Left kidney (tissue), 1 donor: ENCODE measurements at regions not wholly inside any gene's neighbourhood (a gene's known extent, or its start where the extent isn't known, plus 50 kb on each side); places are given as distances from the start of the nearest gene placed in this dataset.

Experiments
- DNase-seq: peaks from one replicate; pipeline ENCODE4 v3.0.0-alpha.2; 2013

DNA sequence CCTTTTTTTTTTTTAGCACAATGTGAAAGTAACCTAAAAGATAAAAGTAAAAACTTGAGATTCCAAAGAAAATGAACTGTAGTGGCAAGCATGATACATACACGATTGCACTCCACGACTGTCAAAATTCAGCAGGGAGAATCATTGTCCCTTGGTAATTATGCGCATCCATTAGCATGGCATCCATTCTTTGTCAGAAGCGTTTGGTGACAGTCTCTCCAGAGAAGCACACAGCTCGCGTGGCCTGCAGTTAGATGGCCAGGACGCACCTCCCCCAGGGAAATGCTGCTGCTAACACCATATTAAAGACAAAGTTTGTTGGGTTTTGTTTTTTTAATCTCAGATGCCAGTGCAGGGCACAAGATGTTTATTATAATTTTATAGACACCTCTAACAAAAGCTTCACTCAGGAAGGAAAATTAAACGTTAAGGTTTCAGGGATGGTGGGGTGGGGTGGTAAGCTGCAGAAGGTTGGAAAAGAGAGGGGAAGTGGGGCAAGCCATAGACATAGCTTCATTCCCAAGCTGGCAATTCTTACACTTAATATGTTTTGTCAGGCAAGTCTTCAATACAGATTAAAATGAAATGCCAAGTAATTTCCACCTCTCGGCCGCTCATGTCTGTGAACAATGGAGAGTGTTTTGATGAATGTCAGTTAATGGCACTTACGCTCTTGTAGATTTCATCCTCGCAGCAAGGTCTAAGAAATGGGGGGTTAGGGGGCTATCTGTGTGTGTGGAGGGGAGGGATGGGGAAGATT lies 142.8 kb upstream of the TOPAZ1 start:
- DNase-seq = no peak

DNA sequence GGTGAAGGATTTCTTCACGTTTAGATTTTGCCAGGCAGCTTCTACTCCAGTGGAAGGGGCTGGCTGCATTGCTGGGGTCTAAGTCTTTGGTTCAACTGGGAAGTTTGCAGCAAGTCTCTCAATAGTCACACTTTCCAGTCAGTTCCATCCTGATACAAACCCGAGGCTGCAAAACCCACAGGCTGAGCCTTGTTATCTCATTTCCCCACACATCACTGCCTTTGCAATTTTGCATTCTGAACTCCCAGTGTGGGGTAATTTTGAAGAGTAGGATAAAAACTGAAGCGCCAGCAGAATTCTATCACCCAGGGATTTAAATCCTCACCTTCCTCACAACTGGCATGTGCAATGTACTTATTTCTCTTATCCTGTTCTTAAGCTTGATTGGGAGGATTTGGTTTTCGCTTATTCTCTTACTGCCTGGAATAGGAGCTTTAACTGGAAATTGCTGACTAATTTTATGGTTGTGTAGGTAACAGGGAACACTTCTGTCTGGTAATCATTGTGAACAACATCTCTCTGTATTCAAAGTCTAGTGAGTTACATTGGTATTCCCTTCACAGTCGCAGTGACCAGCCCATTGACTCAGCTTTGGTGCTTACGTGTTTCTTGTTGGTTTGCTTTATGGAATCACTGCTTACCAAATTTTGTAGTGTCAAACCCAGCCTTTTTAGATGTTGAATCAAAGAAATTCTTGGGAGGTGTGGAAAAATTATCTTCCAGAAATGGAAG lies 142.0 kb upstream of the TOPAZ1 start:
- DNase-seq = no peak

- no peak for DNase-seq
Observed at GRCh38 chr3:44100298-44100695, 141.4 kb upstream of the TOPAZ1 start.

- DNase-seq = no peak
Observed at GRCh38 chr3:44104043-44104442, 137.6 kb upstream of the TOPAZ1 start.

GRCh38 chr3:44104668-44105321 lies 136.9 kb upstream of the TOPAZ1 start:
- DNase-seq = no peak

- no peak for DNase-seq
Observed at GRCh38 chr3:44105571-44105970, 136.1 kb upstream of the TOPAZ1 start.

- no peak for DNase-seq
Observed at GRCh38 chr3:44106756-44107155, 134.9 kb upstream of the TOPAZ1 start.

GRCh38 chr3:44108481-44108880 lies 133.2 kb upstream of the TOPAZ1 start:
- no peak for DNase-seq

- no peak for DNase-seq
Observed at GRCh38 chr3:44109771-44110361, 131.8 kb upstream of the TOPAZ1 start.

- DNase-seq = no peak
Observed at GRCh38 chr3:44110648-44111047, 131.0 kb upstream of the TOPAZ1 start.

DNA sequence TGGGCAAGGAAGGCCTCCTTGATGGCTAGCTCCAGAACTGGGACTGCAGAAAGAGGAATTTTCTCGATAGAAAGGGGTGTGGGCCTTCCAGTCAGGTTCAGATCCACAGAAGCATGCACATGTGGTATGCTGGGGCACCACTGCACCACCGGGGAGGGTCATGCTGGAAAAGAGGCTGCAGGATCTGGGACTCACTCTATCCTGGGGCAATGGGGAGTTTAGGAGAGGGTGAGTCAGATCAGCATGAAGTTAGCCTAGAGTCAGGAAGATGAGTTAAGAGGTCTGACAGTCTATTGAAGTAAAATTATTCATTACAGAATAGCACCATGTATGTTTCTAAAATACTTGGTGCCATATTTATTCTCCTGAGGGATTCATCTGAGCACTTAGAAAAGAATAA lies 130.2 kb upstream of the TOPAZ1 start:
- no peak for DNase-seq

- no peak for DNase-seq
Observed at GRCh38 chr3:44114142-44114541, 127.5 kb upstream of the TOPAZ1 start.

DNA sequence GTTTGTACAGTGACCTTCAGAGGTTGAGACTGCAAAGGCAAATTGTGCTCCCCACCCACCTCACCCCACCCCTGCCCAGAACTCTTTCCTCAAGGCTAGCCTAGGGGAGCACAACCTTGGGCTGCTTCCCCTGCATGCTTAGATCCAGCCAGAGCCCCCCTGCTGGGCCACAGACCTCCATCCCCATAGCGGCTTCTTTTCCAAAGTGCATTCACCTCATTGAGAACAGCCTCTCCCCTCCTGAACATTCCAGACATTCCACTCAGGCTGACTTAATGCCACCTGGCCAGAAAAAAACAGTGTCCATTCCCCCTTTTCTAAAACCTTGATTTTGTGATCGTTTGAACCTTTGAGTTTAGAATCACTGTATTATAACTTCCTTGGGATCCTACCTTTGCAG lies 124.4 kb upstream of the TOPAZ1 start:
- DNase-seq = no peak

DNA sequence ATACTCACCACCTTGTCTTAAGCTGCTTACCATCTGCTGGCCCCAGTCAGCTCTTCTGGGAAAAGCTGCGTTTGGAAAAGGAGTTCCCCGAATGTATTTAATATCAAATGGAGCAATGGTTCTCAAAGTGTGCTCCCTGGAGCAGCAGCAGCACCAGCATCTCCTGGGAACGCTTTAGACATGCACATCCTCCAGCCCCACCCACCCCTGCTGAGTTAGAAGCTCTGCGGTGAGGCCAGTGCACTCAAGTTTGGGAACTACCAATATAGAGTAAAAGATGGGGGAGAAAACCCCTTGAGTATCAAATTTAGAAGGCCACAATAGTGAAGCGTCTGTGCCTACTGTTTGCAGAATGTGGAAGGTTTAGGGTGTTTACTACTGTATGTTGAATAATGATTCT lies 124.0 kb upstream of the TOPAZ1 start:
- no peak for DNase-seq

DNA sequence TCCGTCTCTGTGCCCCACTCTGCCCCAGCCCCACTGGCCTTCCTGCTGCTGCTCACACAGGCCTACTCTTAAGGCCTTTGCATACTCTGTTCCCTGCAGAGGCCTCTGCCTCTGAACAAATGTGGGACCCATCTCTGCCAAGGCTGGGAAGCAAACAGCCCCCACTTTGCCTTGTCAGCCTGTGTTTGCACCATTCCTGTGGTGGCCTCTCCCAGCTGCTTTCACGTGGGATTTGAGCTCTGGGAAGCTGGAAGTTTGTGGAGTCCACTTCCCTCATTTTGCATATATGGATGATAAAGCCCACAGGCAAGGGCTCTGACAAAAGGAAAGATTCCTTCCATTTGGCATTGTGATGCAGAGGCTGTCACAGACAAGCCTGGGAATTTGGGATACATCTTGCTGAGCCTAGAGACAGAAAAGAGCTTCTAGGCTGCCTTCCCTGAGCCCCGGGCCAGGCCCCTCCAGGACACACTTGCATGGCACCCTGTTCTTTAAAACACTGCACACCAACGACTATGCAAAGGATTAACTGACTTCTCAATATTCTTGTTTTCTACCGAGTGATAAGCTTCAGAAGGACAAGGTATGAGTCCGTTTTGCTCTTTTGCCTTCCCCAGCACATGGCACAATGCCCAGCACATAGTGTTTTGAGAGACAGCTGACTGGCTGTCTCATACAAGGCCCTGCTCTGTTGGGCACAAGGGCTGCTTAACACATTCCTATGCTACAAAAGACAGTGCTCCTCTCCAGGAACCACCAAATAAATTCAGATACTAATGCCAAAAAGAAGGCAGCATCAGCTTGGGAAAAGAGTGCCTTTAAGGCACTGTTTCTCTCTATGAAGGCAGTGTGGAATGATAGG lies 120.7 kb upstream of the TOPAZ1 start:
- no peak for DNase-seq

DNA sequence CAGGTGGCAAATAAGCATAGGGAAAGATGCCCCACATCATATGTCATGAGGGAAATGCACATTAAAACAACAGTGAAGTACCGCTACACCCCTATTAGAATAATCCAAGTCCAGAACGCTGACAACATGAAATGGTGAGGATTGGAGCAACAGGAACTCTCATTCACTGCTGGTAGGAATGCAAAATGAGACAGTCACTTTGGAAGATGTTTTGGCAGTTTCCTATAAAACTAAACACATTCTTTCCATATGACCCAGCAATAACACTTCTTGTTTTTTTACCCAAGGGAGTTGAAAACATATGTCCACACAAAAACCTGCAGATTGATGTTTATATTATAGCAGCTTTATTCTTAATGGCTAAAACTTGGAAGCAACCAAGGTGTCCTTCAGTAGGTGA lies 116.4 kb upstream of the TOPAZ1 start:
- no peak for DNase-seq

DNA sequence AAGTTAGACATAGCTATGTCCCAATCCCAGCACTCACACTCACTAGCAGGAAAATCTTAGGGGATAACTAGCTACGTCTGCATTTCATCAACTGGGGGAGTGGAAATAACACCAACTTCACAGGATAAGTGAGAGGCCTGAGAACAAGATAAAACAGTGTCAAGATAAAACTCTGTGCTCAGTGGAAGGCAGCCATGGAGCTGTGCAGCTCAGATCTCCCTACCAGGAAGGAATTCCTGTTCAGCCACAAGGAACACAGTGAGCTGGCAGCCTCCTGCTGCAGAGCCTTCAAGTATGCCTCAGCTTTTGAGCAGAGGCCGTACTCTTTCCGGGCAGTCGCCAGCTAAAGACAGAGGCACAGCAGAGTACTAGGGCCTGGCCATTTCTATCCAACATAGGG lies 115.8 kb upstream of the TOPAZ1 start:
- no peak for DNase-seq

DNA sequence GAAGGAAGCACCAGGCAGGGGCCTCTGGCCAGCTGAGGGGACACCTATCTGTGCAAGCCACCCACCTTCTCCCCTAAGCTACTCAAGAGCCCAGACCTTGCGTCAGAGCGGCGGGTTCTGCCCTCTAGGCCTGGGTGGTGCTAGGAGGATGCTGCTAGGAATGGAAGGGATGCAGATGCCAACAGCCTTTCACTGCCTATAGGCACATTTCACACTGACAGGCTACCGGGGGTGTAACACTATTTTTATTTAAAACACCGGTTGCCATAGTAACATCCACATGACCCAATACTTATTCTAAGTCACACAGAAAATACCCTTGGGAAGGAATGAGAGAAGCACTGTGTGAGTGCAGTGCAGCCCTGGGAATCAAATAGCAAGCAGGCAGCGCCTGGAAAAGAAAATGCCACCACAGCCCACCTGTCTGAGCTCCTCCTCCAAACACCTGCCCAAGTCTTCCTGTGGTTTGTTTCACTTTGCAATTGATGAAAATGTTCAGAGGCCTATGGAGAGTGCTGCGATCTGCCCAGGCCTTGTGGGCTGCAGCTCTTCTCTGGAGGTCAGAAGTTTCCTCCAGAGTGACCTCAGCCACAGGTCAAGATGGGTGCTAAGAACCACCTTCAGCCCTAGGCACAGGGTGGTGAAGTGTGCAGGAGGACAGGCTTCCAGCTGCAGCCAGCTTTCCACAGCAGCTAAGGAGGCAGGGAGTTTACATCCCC lies 113.5 kb upstream of the TOPAZ1 start:
- DNase-seq = no peak

DNA sequence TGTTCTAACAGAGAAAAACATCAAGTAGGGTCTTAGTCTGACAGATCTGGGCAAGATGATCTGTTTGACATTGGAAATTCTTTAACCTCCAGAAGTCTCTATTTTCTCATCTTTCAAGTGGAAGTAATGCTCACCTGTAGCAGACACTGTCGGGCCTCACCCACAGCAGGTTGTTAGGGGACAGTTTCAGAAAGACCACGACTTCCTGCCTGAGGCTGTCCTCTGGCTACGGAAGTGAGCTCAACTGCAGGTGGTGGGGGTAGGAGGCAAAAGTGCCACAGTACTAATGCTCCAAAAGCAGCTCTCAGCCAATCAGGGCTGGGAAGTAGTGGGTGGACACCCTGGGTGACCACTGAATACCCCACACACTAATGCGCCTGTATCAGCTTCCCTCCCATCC lies 111.4 kb upstream of the TOPAZ1 start:
- DNase-seq = no peak

- DNase-seq = no peak
Observed at GRCh38 chr3:44132061-44132460, 109.6 kb upstream of the TOPAZ1 start.

- no peak for DNase-seq
Observed at GRCh38 chr3:44132593-44132992, 109.1 kb upstream of the TOPAZ1 start.
